SIG-M5 treated with dmso at 0.1 percent for 504 hours (cell line): ENCODE measurements at regions not wholly inside any gene's neighbourhood (a gene's known extent, or its start where the extent isn't known, plus 50 kb on each side); places are given as distances from the start of the nearest gene placed in this dataset.

Experiments used
- DNase-seq: peaks from one replicate; lab custom pipeline; 2025; ENCODE audit not compliant: unreplicated experiment; lab: John Stamatoyannopoulos, UW

GRCh38 chr1:228969953-228970800, 234.9 kb downstream of the RHOU start:
- DNase-seq = no peak

- no peak for DNase-seq
These were observed 237.3 kb downstream of the RHOU start for GRCh38 chr1:228972576-228972975.

GRCh38 chr1:228974273-228974672, 239.0 kb downstream of the RHOU start:
- DNase-seq = no peak

GRCh38 chr1:228975238-228975907, 240.1 kb downstream of the RHOU start:
- DNase-seq = no peak

GRCh38 chr1:228976316-228976715, 241.0 kb downstream of the RHOU start:
- no peak for DNase-seq

GRCh38 chr1:228977307-228977706, 242.0 kb downstream of the RHOU start:
- DNase-seq = no peak

- DNase-seq = no peak
These were observed 242.5 kb downstream of the RHOU start for GRCh38 chr1:228977741-228978140.

GRCh38 chr1:228978484-228979324, 243.4 kb downstream of the RHOU start:
- DNase-seq = no peak

GRCh38 chr1:228979325-228979699, 244.0 kb downstream of the RHOU start:
- DNase-seq = no peak

GRCh38 chr1:228979774-228980173, 244.5 kb downstream of the RHOU start:
- no peak for DNase-seq

- DNase-seq = no peak
These were observed 245.1 kb downstream of the RHOU start for GRCh38 chr1:228980232-228980937.

- peak; percentile 41 for DNase-seq
These were observed 247.4 kb downstream of the RHOU start for GRCh38 chr1:228982637-228983036.

GRCh38 chr1:228983231-228983660, 248.0 kb downstream of the RHOU start:
- DNase-seq = no peak

GRCh38 chr1:228983661-228984060, 248.4 kb downstream of the RHOU start:
- DNase-seq = no peak

GRCh38 chr1:228984107-228984506, 248.8 kb downstream of the RHOU start:
- no peak for DNase-seq

- no peak for DNase-seq
These were observed 249.7 kb downstream of the RHOU start for GRCh38 chr1:228984646-228985631.

- DNase-seq = no peak
These were observed 250.4 kb downstream of the RHOU start for GRCh38 chr1:228985661-228986060.

- DNase-seq = peak; percentile 86
These were observed 251.0 kb downstream of the RHOU start for GRCh38 chr1:228986093-228986904.

- no peak for DNase-seq
These were observed 252.0 kb downstream of the RHOU start for GRCh38 chr1:228987286-228987685.
